GM18873 (cell line): ENCODE measurements at regions not wholly inside any gene's neighbourhood (a gene's known extent, or its start where the extent isn't known, plus 50 kb on each side); places are given as distances from the start of the nearest gene placed in this dataset.
"Not testable (repeated sequence)": the region's sequence is repeated elsewhere in the genome, so short reads cannot be mapped to it uniquely, and the experiment has no call there.

Experiments
- ATAC-seq: cut with Tn5 transposase; IDR thresholded peaks from one replicate; pipeline ENCODE4 v1.9.1; 2021; ENCODE audit warnings: mild to moderate bottlenecking, moderate library complexity, moderate number of reproducible peaks; ENCODE audit not compliant: unreplicated experiment, low FRiP score

- ATAC-seq: no peak
Observed at GRCh38 chr2:184040230-184040629, 558.1 kb upstream of the ZNF804A start.

DNA sequence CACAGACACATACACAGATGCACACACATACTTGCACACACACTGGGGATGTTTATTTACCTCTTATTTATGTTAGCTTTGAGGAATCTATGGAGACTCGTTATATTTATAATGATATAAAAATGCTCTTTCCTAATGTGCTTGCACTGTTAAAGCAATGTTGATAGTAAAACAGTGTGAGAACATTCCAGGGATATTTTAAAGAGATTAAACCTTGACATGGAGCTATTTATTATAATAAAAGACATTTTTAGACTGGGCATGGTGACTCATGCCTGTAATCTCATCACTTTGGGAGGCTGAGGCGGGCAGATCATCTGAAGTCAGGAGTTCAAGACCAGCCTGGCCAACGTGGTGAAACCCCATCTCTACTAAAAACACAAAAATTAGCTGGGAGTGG, 557.3 kb upstream of the ZNF804A start:
- no peak for ATAC-seq

- no peak for ATAC-seq
Observed at GRCh38 chr2:184041777-184042176, 556.6 kb upstream of the ZNF804A start.

- no peak for ATAC-seq
Observed at GRCh38 chr2:184047536-184047935, 550.8 kb upstream of the ZNF804A start.

DNA sequence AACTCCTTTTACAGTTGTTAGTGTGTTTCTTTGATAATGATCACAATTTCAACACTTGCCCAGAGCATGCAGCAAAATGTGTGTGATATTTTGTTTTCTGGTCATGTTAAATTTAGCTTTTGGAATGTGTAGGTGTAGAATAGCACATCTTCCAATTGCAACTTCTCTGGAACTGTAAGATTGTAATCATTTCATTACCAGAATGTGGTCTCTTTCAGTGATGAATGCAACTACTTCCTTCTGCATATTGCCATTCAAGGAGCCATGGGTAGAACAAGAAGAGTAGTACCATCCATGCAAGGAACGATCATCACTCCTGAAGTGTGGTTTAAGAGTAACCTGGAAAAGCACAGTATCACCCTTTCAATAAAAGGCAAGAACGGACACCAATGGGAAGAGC, 548.8 kb upstream of the ZNF804A start:
- ATAC-seq: no peak

GRCh38 chr2:184053326-184053725, 545.0 kb upstream of the ZNF804A start:
- no peak for ATAC-seq

DNA sequence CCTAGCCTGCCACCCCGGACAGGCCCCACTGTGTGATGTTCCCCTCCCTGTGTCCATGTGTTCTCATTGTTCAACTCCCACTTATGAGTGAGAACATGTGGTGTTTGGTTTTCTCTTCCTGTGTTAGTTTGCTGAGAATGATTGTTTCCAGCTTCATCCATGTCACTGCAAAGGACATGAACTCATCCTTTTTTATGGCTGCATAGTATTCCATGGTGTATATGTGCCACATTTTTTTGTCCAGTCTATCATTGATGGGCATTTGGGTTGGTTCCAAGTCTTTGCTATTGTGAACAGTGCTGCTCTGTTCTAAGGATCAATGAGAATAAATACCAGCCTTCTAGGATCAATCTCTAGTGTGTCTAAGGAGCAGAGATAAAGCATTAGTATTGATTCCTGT, 543.9 kb upstream of the ZNF804A start:
- ATAC-seq: not testable (repeated sequence)

DNA sequence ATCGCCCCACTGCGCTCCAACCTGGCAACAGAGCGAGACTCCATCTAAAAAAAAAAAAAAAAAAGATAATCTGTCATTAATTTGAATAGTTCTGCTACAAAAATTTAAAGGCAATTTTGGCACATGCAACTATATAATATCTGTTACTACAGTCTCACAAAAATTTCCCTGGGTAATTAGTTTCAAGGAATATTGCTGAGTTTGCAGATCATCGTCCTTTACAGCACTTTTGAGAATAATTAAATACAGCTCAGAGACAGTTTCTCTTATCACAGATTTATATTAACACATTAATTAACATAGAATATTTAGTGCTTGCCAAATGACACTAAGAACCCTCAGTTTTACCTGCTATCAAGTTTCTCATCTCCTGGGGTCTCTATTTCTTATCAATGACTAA, 540.4 kb upstream of the ZNF804A start:
- no peak for ATAC-seq

GRCh38 chr2:184060268-184060667, 538.1 kb upstream of the ZNF804A start:
- ATAC-seq: not testable (repeated sequence)

GRCh38 chr2:184067502-184067901, 530.8 kb upstream of the ZNF804A start:
- no peak for ATAC-seq

GRCh38 chr2:184072470-184072869, 525.9 kb upstream of the ZNF804A start:
- ATAC-seq: no peak

- ATAC-seq: no peak
Observed at GRCh38 chr2:184078496-184078895, 519.8 kb upstream of the ZNF804A start.

- ATAC-seq: no peak
Observed at GRCh38 chr2:184091456-184091855, 506.9 kb upstream of the ZNF804A start.

DNA sequence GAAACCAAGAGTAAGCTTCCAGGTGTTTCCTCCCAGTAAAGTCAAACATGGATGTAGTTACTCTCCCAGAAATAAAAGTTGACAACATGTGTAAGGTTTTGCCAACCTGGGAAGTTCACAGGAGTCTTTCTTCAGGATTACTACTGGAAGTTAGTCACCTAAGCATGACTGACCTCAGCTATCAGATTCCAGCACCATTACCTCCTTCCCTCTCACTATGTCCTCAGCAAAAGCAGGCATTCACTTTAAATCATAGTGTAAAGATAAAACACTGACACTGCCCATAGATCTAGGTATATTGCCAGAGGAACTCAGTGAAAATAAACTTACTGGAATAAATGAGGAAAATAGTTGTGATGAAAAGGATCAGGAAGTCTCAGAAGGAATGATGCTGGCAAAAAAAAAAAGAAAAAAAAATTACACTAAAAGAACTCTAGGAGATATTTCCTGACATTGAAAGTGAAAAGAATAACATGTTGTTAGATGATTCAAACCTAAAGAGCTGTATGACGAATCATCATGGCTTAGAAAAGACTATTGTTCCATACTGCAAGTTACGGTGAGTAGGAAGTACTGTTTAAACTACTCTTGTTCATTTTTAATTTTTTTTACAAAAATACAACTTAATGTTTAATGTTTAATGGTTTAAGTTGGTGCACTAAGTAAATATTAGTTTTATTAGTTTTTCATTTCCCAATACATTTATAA, 484.5 kb upstream of the ZNF804A start:
- no peak for ATAC-seq

DNA sequence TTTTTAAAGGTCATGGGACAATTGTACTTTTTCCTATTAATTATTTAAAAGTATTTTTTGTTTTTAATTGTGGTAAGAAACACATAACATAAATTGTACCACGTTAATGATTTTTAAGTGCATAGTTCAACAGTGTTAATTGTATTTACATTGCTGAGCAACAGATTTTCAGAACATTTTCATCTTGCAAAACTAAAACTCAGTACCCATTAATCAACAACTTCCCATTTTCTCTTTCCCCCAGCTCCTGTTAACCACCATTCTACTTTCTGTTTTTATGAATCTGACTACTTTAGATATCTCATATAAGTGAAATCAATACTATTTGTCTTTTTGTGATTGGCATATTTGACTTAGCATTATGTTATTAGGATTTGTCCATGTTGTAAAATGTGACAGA, 483.9 kb upstream of the ZNF804A start:
- no peak for ATAC-seq

GRCh38 chr2:184119989-184120800, 478.1 kb upstream of the ZNF804A start:
- no peak for ATAC-seq

GRCh38 chr2:184125867-184126266, 472.5 kb upstream of the ZNF804A start:
- ATAC-seq: no peak

DNA sequence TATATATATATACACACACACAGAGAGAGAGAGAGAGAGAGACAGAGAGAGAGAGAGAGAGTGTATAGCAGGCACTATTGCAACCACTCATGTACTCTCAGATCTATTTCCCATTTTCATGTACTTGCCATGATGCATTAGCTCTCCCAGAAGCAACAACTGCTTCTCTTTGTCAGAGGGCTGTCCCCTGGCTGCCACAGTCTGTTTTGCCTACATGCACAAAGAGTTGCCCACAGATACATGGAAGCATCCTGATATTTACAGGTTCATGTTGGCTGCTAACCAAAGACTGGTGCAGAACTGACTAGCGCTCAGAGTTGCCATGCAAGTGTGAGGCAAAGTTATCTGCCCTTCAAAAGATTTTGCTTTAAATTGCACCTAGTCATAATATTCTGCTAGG, 469.3 kb upstream of the ZNF804A start:
- ATAC-seq: no peak

DNA sequence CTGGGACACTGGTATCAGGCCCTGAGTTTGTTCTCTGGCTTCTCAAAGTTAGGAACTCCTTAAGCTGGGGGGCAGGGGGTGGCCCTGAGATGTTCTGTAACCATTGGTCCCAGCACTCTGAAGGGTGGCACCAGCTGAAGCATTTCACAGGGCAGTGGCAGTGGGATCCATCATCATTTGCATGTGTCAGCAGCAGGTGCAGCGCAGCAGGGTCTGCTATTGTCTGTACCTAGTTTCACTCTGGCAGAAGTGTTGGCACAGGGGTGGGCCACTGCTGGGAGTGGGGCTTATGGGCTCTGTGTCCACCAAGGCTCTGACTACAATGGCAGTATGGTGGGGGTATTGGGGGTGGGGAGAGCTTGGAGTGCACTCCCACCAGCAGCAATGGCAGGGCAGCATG, 460.4 kb upstream of the ZNF804A start:
- no peak for ATAC-seq

DNA sequence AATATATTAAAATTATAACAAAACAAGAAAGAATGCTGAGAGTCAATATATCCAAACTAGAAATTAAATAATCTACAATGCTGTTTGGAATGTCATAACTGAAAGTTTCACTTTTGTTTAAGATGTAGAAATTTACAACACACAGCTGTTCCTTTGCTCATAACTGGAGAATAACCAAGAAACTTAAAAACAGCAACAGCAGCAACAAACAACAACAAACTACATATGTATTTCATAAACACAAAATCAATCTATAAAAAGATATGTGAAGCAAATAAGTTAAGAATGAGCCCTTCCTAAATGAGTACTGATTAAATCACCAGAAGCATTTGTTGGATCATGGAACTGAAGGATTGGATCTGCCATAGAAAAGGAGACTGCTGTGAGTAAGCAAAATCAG, 456.5 kb upstream of the ZNF804A start:
- ATAC-seq: no peak

GRCh38 chr2:184154438-184154837, 443.9 kb upstream of the ZNF804A start:
- no peak for ATAC-seq

DNA sequence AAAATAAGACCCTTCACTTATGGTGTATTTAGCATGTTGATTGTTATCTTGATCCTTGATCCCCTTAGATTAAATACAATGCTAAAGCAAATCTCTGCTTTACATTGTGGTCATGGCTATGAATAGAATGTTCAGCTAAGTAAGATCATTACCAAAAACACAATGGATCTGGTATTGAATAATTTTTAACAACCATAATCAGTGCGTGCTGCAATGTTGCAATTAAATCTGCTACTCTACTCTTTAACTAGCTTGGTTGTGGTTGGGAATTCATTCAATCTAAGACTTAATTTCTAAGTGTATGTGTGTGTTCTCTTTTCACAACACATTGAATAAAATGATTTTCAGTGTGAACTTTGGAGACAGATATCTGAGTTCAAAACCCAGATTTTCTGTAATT, 442.5 kb upstream of the ZNF804A start:
- ATAC-seq: no peak
